GM23338 (cell line): ENCODE measurements at regions not wholly inside any gene's neighbourhood (a gene's known extent, or its start where the extent isn't known, plus 50 kb on each side); places are given as distances from the start of the nearest gene placed in this dataset.

Source experiments
- ATAC-seq: fragments of 200-7000 bp; cut with Tn5 transposase; 3 replicates; pipeline ENCODE4 v1.9.1; 2020
- DNase-seq: peaks from one replicate; pipeline ENCODE4 v3.0.0-alpha.2; 2015; ENCODE audit warnings: low spot score
- H2AFZ ChIP-seq: fragments of 200-600 bp; sonication (generic); 2 replicates; pipeline ENCODE4 v1.8.0; 2016; ENCODE audit warnings: antibody characterized with exemption, mild to moderate bottlenecking, moderate library complexity
- H3F3A ChIP-seq: fragments of 200-600 bp; sonication (generic); replicated peaks from 2 replicates; pipeline ENCODE4 v1.8.0; 2017; ENCODE audit warnings: antibody characterized with exemption, mixed run types, low read depth
- H3K27ac ChIP-seq: fragments of 200-600 bp; sonication (generic); 2 replicates; pipeline ENCODE4 v1.6.1; 2016; ENCODE audit warnings: low read depth
- H3K27me3 ChIP-seq: fragments of 200-600 bp; sonication (generic); 2 replicates; pipeline ENCODE4 v1.8.0; 2016; ENCODE audit warnings: mild to moderate bottlenecking, mixed run types, moderate library complexity; ENCODE audit not compliant: insufficient read depth
- H3K36me3 ChIP-seq: fragments of 200-600 bp; sonication (generic); 2 replicates; pipeline ENCODE4 v1.8.0; 2016; ENCODE audit warnings: mild to moderate bottlenecking; ENCODE audit not compliant: insufficient read depth
- H3K4me1 ChIP-seq: fragments of 200-600 bp; sonication (generic); 2 replicates; pipeline ENCODE4 v1.8.0; 2016; ENCODE audit warnings: mild to moderate bottlenecking, moderate library complexity; ENCODE audit not compliant: insufficient read depth
- H3K4me2 ChIP-seq: fragments of 200-600 bp; sonication (generic); 2 replicates; pipeline ENCODE4 v1.7.1; 2017; ENCODE audit warnings: mixed run types
- H3K4me3 ChIP-seq: fragments of 200-600 bp; sonication (generic); 2 replicates; pipeline ENCODE4 v1.6.1; 2016; ENCODE audit warnings: mixed run types
- H3K79me2 ChIP-seq: fragments of 200-600 bp; sonication (generic); replicated peaks from 2 replicates; pipeline ENCODE4 v1.8.0; 2017; ENCODE audit warnings: mild to moderate bottlenecking; ENCODE audit not compliant: insufficient read depth
- H3K9me2 ChIP-seq: fragments of 200-600 bp; sonication (generic); 2 replicates; pipeline ENCODE4 v1.8.0; 2017; ENCODE audit not compliant: insufficient read depth
- H4K20me1 ChIP-seq: fragments of 200-600 bp; sonication (generic); replicated peaks from 2 replicates; pipeline ENCODE4 v1.8.0; 2017; ENCODE audit warnings: mild to moderate bottlenecking; ENCODE audit not compliant: insufficient read depth
- H3K27ac Mint-ChIP-seq: 2 replicates; pipeline ENCODE4 v1.8.0; 2020; ENCODE audit warnings: inconsistent platforms, mild to moderate bottlenecking, moderate library complexity, mixed read lengths
- H3K27me3 Mint-ChIP-seq: 3 replicates; pipeline ENCODE4 v1.8.0; 2022; ENCODE audit warnings: low read depth, mild to moderate bottlenecking, moderate library complexity, mixed read lengths, inconsistent platforms; ENCODE audit not compliant: insufficient read depth, poor library complexity
- H3K36me3 Mint-ChIP-seq: 3 replicates; pipeline ENCODE4 v1.8.0; 2021; ENCODE audit warnings: low read depth, mild to moderate bottlenecking, inconsistent platforms, moderate library complexity, mixed read lengths
- H3K4me1 Mint-ChIP-seq: 3 replicates; pipeline ENCODE4 v1.8.0; 2020; ENCODE audit warnings: mild to moderate bottlenecking, inconsistent platforms, mixed read lengths
- H3K4me3 Mint-ChIP-seq: 3 replicates; pipeline ENCODE4 v1.8.0; 2021; ENCODE audit warnings: moderate library complexity, mild to moderate bottlenecking, inconsistent platforms, mixed read lengths
- H3K9me3 Mint-ChIP-seq: 3 replicates; pipeline ENCODE4 v1.8.0; 2020; ENCODE audit warnings: moderate library complexity, mild to moderate bottlenecking, inconsistent platforms, mixed read lengths
- CREB1 ChIP-seq: fragments of 250-450 bp; sonication (Bioruptor Pico); IDR thresholded peaks from 2 replicates; pipeline ENCODE4 v1.5.0; 2020; ENCODE audit warnings: low read depth, mild to moderate bottlenecking, moderate library complexity
- CTCF ChIP-seq, 2 experiments: fragments of 200-600 bp in 1 of 2; sonication (generic) in 1 of 2; conservative IDR thresholded peaks; 2 replicates each; pipeline versions ENCODE4 v1.5.1 to v1.6.1; 2016 to 2017; ENCODE audit warnings: antibody characterized with exemption in 2 of 2, low read depth in 2 of 2, mild to moderate bottlenecking in 2 of 2, moderate library complexity in 1 of 2
- EZH2 ChIP-seq: fragments of 200-600 bp; sonication (generic); IDR thresholded peaks from one replicate; pipeline ENCODE4 v1.8.0; 2017; ENCODE audit warnings: antibody characterized with exemption, mild to moderate bottlenecking, low read depth; ENCODE audit not compliant: unreplicated experiment
- EZH2phosphoT487 ChIP-seq: fragments of 200-600 bp; sonication (generic); IDR thresholded peaks from one replicate; pipeline ENCODE4 v1.8.1; 2018; ENCODE audit warnings: antibody characterized with exemption; ENCODE audit not compliant: unreplicated experiment
- JUNB ChIP-seq: IDR thresholded peaks from one replicate; pipeline ENCODE4 v1.6.1; 2016; ENCODE audit warnings: antibody characterized with exemption; ENCODE audit not compliant: unreplicated experiment
- NANOG ChIP-seq: IDR thresholded peaks from 2 replicates; pipeline ENCODE4 v1.6.1; 2016; ENCODE audit warnings: antibody characterized with exemption, borderline replicate concordance
- POLR2AphosphoS5 ChIP-seq: IDR thresholded peaks from 2 replicates; pipeline ENCODE4 v1.6.1; 2016; ENCODE audit warnings: antibody characterized with exemption, low read depth
- REST ChIP-seq: IDR thresholded peaks from one replicate; pipeline ENCODE4 v1.6.1; 2018; ENCODE audit warnings: antibody characterized with exemption; ENCODE audit not compliant: unreplicated experiment
- STAT1 ChIP-seq: IDR thresholded peaks from one replicate; pipeline ENCODE4 v1.6.1; 2016; ENCODE audit warnings: antibody characterized with exemption; ENCODE audit not compliant: unreplicated experiment
- ZNF114 ChIP-seq: fragments of 250-450 bp; sonication (Bioruptor Pico); IDR thresholded peaks from 2 replicates; pipeline ENCODE4 v1.5.0; 2020; ENCODE audit warnings: mild to moderate bottlenecking, moderate library complexity
- ZNF331 ChIP-seq: fragments of 250-450 bp; sonication (Bioruptor Pico); IDR thresholded peaks from 2 replicates; pipeline ENCODE4 v1.5.0; 2020; ENCODE audit warnings: low read depth, mild to moderate bottlenecking, moderate library complexity
- TF ChIP-seq, protein P1 (sequence below): IDR thresholded peaks from 2 replicates; pipeline ENCODE4 v1.6.1; 2016; ENCODE audit warnings: antibody characterized with exemption

- peaks cover 6% of the 10 kb centered on the region for H3K27me3 Mint-ChIP-seq
- Histone ChIP-seq H3K27me3 (no peaks in the 10 kb centered on the region), H3F3A (no peaks in the 10 kb centered on the region), H3K36me3 (peaks cover 5% of the 10 kb centered on the region; the same call in 1 of the 2 replicates), H4K20me1 (no peaks in the 10 kb centered on the region), H3K9me2 (no peaks in the 10 kb centered on the region), H3K79me2 (no peaks in the 10 kb centered on the region), H3K27ac (no peak overlapping the region), H3K4me2 (no peak overlapping the region), H2AFZ (no peak overlapping the region), H3K4me3 (no peak overlapping the region), H3K4me1 (no peaks in the 10 kb centered on the region)
- ATAC-seq (no peak), DNase-seq (no peak)
- H3K4me1 Mint-ChIP-seq: no peaks in the 10 kb centered on the region
- no peak overlapping the region for H3K27ac Mint-ChIP-seq
- H3K4me3 Mint-ChIP-seq: no peak overlapping the region
- no peak for TF ChIP-seq REST
- TF ChIP-seq, protein P1, sequence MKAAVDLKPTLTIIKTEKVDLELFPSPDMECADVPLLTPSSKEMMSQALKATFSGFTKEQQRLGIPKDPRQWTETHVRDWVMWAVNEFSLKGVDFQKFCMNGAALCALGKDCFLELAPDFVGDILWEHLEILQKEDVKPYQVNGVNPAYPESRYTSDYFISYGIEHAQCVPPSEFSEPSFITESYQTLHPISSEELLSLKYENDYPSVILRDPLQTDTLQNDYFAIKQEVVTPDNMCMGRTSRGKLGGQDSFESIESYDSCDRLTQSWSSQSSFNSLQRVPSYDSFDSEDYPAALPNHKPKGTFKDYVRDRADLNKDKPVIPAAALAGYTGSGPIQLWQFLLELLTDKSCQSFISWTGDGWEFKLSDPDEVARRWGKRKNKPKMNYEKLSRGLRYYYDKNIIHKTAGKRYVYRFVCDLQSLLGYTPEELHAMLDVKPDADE: no peak
- TF ChIP-seq ZNF114 (CRISPR knock-in tag): no peak
- TF ChIP-seq NANOG: no peak
- TF ChIP-seq STAT1: no peak
- TF ChIP-seq POLR2AphosphoS5: no peak
- TF ChIP-seq EZH2phosphoT487: no peak
- no peak for TF ChIP-seq ZNF331 (CRISPR knock-in tag)
- no peak for TF ChIP-seq EZH2
- peaks cover 26% of the 10 kb centered on the region for H3K9me3 Mint-ChIP-seq
- H3K36me3 Mint-ChIP-seq: peaks cover 10% of the 10 kb centered on the region; the same call in 1 of the 3 replicates
Measured at GRCh38 chr2:2798337-2798736, 467.3 kb upstream of the MYT1L start.

DNA sequence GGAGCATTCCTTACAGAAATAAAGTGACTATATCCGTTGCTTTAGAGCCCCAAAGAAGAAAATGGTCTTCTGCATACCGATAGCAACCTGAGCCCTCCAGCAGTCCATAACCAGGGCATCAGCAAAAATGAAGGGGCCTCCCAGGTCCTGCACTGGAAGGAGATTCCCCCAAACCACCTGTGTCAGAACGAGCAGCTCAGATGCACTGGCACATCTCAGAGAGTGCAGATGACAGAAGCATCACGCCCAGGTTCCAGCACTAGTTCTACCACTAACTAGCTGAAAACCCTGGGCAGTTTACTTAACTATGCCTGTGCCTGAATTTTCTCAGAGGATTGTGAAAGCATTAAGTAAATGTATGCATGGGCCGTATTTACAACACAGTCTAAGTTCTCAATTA lies 466.7 kb upstream of the MYT1L start:
- no peaks in the 10 kb centered on the region for H3K79me2 ChIP-seq
- Mint-ChIP-seq H3K4me3 (no peak overlapping the region), H3K27me3 (peaks cover 7% of the 10 kb centered on the region), H3K4me1 (no peaks in the 10 kb centered on the region), H3K27ac (no peak overlapping the region), H3K9me3 (peaks cover 22% of the 10 kb centered on the region), H3K36me3 (peaks cover 10% of the 10 kb centered on the region; the same call in 1 of the 3 replicates)
- peaks cover 5% of the 10 kb centered on the region; the same call in 1 of the 2 replicates for H3K36me3 ChIP-seq
- no peaks in the 10 kb centered on the region for H3K4me1 ChIP-seq
- H3K4me3 ChIP-seq: no peak overlapping the region
- no peak overlapping the region for H3K4me2 ChIP-seq
- DNase-seq (no peak), ATAC-seq (no peak)
- no peak overlapping the region for H2AFZ ChIP-seq
- H4K20me1 ChIP-seq: no peaks in the 10 kb centered on the region
- no peaks in the 10 kb centered on the region for H3F3A ChIP-seq
- H3K9me2 ChIP-seq: no peaks in the 10 kb centered on the region
- H3K27me3 ChIP-seq: no peaks in the 10 kb centered on the region
- H3K27ac ChIP-seq: no peak overlapping the region
- no peak for TF ChIP-seq ZNF331 (CRISPR knock-in tag)
- TF ChIP-seq REST: no peak
- no peak for TF ChIP-seq EZH2
- no peak for TF ChIP-seq JUNB
- no peak for TF ChIP-seq CTCF (conservative IDR thresholded peaks at IDR 0.05; ENCODE audit: low read depth in 2 of 2)
- no peak for TF ChIP-seq EZH2phosphoT487
- no peak for TF ChIP-seq CREB1 (CRISPR knock-in tag)
